Smooth muscle cell of the brain vasculature (primary cell): ENCODE measurements at regions not wholly inside any gene's neighbourhood (a gene's known extent, or its start where the extent isn't known, plus 50 kb on each side); places are given as distances from the start of the nearest gene placed in this dataset.

Experiments used
- DNase-seq: peaks from one replicate; pipeline ENCODE4 v3.0.0-alpha.2; 2012; ENCODE audit warnings: low read depth, low spot score

DNA sequence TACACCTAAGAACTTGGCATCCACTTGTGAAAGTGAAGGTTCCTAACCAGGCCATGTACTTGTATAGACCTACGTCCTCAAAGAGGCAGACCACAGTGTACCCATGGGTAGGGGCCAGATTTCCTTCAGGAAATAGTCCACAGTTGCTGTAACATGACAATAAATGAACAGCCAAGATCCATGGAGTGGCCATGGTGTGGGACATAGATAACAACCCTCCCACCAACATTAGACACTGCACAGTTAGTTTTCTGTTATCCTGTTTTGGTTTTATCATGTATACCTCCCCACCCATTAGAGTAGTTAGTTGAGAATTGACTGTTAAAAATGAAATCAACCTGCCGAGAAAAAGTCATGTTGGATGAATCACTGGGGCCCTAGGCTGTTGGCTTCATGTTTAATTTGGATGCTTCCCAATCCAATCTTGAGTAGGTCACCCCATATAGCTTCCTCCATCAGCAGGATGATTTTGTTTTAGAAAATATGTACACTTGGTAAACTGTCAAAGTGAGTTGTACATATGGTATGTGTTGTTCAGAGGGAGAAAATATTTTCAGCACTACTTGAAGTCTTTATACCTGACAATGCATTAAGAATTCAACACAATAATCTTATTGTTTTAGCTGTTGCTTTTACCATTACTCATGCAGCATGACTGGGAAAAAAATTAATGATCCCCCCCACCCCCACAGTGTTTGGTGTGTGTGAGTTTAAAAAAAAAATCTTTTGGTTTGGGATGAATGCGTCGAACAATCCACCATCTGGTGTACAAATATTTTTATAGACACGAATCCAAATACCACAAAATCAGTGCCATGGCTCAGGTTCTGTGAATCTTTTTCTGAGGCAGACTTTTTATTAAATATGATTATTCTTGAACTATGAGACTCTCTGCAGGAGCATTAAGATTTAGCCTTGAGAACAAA lies 88.3 kb upstream of the ARHGAP29 start:
- peak; percentile 89 for DNase-seq

DNA sequence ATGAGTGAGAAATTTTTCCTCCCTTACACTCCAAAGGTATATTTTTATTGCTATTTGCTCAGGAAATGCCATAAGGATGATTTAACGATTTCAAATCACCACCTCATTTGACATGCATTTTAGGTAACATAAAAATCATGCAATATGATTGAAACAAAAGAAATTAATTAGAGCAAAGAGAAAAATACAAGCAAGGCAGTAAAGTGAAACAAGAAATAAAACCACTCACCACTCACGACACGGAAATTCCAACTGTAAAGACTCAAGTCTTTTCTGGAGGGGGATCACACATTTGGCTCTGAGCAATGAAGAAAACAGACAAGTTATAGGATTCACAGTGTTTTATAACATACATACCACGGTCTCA lies 86.8 kb upstream of the ARHGAP29 start:
- DNase-seq: no peak

DNA sequence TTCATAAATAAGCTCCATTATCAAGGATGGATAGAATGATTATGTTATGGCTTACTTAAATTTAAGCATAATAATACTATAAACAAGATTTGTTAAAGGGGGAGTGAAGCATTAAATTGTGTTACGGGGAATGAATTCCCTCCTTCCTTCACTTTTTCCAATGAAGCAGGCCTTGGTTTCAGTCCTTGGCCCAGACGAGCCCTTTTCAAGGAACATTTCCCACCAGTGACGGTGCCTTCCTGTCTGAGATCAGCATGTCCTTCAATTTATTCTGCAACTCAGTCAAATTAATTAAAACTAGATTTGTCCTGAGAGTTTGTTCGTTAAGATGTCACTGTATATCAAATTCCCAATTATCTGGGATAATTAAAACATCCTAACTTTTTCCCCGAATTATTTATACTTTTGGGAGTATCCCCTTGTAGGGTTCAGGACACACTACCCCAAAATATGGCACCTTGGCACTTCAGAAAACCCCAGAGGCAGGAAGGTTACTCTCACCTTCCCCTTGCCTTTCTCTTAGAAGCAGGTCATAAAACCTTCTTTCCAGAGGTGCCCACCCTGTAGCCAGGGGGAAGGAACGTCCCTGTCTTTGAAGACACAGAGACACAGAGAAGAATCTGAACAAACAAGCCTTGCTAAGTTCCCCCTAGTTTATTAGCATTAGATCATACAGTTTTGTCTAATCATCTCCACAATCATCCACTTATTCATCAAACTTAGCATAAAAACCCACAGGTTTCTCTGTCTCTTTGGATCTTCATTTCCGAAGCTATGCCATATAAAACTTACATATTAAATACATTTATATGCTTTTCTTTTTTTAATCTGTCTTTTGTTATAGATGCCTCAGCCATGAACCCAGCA lies 86.2 kb upstream of the ARHGAP29 start:
- DNase-seq: no peak

DNA sequence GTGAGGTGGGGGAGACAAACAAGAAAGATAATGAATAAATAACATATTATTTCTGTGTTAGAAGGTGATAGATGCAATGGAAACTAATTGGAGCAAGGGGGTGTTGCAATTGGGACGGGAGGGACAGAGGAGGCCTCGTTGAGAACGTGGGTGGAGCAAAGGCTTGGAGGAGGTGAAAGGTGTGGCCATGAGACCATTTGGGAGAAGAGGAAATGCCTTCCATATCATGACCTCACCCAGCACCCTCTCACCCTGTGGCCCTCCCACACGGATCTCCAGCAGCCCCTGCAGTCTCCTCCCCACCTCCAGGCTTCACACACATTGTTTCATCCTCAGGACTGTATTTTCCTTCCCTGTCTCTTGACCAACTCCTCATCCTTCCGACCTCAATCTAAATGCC lies 85.3 kb upstream of the ARHGAP29 start:
- no peak for DNase-seq

DNA sequence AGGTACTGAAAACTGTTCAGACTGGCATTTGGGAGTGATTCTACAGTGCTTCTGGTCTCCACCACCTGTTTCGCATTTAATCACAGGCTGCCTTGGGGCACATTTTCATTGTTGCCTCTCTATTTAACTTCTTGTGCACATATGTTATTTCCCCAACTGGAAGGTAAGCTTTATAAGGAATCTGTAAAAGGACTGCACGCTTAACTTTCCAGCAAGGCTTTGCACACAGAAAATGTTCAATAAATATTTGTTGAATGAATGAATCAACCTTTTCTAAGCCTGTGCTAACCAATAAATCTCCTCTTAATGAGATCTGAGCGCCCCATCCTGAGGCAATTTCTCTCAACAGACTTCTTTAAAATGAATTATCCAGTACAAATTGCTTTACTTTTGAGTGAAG lies 84.3 kb upstream of the ARHGAP29 start:
- DNase-seq: no peak

DNA sequence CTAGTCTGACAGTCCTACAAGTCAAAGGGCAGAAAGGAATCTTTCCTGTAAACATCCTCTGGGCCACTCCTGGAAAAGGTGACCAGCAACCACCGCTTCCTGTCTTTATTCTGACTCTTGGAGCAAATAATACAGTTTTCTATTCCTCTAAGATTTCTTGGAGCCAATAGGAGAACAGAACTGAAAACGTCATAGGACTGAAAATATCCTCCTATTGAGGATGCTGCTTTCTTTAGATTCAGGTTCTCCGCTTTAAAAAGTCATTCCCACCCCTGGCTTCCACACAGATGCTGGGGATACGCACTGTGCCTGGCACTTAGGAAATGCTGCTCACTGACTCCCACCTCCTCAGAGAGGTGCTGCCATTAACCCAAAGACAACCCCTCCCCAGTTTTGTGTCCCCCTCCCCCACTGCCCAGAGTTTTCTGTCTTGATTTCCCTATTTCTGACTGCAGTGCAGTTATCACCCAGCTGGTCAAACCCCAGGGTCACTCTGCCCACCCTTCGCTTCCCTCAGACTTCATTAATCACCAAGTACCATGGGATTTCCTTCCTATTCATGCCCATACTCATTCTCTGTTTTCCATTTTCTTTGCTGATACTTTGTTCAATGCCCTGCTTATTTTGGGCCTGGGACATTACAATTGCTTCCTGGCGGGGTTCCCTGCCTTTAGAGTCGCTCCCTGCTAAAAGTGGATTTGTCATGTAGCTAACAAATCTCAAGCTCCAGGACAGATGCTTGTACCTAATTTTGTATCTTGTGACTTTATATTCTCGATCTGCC lies 82.1 kb upstream of the ARHGAP29 start:
- DNase-seq: no peak

DNA sequence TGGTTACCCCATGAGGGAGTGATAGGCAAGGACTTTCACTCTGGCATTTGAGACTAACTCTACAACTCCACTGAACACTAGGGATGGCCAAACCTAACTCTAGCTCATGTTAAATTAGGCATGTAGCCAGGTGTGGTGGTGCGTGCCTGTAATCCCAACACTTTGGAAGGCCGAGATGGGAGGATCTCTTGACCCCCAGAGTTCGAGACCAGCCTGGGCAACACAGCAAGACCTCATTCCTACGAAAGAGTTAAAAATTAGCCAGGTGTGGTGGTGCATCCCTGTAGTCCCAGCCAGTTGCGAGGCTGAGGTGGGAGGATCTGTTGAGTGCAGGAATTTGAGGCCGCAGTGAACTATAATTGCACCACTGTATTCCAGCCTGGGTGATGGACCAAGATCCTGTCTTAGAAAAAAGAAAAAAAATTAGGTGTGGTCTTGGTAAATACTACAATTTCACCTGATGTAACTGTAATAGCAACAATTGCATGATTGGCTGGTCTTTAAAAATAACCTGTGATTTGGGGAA lies 81.2 kb upstream of the ARHGAP29 start:
- DNase-seq: no peak

DNA sequence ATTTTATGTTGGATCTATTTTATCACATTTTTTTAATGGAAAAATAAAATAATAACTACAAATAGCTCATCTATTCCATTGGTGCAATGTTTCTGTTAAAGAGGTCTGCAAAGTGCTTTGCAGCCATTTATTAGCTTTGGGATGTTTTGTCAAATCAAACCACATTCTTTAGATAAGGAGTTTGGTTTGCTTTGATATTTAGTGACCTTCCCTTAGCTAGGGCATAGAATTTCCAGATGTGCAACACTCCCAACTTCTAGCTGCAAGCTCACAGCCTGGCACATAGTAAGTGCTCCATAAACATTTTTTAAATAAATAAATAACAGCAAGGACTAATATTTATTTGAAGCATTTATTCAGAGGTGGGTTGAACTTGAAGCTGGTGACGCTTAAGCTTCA lies 80.4 kb upstream of the ARHGAP29 start:
- DNase-seq: no peak

DNA sequence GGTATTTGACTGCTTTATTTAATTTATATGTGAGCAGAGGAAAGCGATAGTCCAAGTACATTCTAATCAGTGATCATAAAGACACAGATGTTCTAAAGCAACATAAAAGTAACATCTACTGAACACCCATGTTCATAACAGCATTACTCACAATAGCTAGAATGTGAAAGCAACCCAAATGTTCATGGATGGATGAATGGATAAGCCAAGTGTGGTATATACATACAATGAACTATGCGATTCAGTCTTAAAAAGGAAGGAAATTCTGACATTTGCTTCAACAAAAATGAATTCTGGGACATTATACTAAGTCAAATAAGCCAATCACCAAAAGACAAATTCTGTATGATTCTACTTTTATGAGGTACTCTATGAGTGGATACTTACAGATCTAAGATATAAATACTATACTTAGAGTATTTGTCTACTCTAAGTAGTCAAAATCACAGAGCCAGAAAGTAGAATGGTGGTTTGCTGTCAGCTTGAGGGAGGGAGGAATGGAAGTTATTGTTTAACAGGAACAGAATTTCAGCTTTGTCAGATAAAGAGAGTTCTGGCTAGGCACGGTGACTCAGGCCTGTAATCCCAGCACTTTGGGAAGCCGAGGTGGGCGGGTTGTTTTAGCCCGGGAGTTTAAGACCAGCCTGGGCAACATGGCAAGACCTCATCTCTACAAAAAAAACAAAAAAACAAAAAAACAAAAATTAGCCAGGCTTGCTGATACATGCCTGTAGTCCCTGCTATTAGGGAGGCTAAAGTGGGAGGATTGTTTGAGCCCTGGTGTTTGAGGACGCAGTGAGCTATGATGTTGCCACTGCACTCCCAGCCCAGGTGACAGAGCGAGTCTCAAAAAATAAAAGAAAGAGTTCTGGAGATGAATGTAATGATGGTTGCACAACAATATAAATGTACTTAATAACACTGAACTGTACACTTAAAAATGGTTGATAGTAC lies 79.7 kb upstream of the ARHGAP29 start:
- no peak for DNase-seq

DNA sequence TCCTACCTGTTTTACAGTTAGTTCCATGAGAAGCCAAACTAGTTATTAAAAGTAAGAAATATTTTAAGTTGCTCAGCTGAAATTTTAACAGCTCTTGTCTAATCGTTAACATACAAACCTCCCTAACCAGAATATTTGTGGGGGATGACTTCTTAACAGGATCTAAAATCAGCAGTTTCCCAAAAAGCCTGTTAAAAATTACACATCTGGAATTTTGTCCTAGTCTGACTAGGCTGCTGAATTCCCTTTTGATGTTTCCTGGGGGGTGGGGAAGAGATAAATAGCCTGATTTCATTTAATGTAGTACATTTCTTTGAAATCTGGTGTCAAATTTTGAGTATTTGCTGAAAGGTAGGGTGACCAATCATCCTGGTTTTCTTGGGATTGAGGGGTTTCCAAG lies 78.8 kb upstream of the ARHGAP29 start:
- DNase-seq: no peak

DNA sequence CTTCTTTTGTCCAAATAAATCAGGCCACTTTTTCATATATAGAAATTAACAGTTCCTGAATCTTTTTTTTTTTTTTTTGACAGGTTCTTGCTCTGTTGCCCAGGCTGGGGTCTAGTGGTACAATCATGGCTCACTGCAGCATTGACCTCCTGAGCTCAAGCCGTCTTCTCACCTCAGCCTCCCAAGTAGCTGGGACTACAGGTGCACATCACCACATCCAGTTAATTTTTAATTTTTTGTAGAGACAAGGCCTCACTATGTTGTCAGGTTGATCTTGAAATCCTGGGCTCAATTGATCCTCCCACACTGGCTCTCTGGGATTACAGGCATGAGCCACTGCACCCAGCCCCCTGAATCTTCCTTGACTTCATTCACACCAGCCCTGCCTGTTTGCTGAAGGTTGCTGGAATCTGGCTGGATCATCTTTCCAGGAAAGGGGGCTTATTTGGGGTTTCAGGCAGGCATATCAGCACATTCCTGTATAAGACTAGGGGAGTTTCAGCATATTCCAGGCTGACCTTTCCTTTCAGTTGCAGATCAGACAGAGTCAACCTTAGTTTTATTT lies 78.2 kb upstream of the ARHGAP29 start:
- DNase-seq: no peak

DNA sequence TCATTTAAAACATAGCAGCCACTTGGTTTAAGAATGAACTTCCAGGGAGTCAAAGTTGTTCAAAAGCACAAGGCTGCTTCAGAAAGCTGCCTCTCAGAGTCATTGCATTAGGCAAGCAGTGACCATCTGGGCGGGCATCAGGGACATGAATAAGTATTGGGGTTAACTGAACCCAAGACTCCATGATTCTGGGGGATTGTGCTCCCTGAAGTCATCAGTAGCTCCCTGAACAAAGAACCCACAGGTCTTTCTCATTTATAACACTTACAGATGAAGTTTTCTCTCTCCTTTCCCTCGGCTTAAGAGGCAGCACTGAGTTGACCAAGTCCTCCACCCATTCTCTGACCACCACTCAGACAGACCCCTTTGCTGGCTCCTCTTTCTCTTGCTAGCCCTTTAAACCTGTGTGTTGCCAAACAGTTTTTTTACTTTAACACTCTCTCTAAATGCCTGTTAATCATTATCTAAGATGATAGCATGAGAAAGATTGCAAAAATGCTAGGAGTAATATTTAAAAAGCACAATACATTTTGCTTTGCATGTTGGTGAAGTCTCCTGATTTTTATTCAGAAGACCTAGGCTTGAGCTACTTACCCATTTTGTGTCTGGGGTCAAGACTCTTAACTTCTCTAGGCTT lies 77.0 kb upstream of the ARHGAP29 start:
- DNase-seq: no peak

DNA sequence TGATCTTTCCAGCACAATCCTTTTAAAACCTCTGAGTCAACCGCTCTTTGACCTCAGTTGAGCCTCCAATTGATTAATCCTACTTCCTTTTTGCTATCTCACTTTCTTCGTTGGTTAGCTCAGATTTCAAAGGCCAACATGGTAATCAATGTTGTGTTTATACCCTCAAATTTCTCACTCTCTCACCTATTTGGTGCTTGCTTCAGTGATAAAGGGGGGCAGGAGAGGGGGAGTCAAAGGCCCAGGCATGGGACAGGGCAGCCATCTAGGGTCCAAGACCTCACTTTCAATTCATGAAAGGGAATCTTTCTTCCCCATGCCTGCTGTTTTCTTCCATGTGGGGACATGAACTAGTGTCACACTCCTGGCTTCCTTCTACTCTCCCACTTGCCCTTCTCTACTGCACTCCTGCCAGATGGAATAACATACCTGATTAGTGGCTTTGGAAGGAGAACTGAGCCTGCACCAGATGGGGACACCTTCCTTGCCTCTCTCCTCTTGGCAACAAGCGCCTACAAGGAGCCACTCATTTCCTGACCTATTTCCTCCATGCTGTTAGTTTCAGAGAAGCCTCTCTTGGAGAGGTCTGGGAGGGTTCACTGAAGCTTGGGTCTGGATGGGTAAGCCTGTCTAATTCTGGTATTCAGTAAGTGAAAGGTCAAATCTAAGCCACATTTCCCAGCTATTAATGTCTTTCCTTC lies 73.3 kb upstream of the ARHGAP29 start:
- DNase-seq: no peak

DNA sequence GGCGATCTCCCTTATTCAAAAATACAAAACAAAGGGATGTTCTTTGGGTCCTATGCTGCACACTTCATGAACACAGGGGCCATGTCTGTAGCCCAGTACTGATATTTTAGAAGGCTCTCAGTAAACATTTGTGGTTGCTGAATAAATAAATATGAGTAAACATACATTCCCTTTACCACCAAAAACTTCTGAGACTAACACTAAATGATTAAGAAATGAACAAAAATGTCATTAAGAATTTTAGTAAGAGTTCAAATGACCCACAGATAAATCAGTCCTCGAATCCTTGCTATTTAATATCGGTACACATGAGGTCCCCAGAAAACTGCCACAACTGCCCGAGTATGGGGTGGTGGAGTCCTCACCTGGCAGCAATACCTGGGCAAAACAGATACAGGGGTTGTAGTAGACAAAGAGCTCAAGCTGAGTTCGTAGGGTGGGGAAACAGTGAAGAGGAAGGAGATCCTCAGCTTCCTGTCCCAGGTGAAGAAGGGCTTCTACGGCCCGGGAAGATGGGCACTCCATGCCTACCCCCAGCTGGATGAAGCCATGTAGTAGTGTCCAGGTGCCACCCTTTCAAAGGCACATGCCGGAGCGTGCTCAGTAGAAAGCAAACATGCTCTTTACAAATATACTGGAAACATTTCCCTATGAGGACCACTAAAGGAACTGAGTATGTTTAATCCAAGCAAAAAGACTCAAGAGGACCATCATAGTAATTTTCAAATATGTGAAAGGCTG lies 72.6 kb upstream of the ARHGAP29 start:
- DNase-seq: no peak

DNA sequence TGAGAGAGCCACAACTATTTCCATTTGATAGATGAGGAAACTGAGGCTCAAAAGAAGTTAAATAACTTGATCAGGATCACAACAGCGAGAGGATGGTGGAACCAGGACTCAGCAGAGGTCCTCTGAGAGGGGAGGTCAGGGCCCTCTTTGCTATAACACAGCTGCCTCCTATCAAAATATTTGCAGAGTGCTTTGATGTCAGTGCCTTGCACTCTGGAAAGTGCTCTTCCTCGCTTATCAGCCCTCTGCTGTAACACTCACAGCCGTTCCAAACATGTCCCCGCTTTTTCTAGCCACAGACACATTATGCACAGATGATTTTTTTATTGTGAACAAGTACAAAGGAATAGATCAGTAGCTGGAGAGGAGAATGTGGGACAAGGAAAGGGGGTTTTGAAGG lies 71.8 kb upstream of the ARHGAP29 start:
- DNase-seq: no peak

DNA sequence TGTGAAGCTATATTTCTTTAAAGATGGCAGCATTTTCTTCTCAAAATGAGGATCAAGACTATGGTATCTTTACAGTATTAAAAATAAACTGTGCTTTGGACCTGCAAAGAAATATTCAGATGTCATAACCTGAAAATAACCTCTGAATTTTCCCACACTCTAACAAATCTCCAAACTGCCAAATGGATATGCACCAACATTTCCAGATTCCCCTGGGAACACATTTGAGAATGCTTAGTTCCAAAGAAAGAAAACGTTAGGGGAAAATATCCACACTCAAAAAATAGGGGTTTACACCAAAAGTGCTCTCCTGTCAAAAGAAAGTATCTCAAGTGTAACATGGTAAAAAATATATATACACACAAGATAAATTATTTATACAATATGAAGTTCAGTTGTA lies 69.1 kb upstream of the ARHGAP29 start:
- DNase-seq: no peak

DNA sequence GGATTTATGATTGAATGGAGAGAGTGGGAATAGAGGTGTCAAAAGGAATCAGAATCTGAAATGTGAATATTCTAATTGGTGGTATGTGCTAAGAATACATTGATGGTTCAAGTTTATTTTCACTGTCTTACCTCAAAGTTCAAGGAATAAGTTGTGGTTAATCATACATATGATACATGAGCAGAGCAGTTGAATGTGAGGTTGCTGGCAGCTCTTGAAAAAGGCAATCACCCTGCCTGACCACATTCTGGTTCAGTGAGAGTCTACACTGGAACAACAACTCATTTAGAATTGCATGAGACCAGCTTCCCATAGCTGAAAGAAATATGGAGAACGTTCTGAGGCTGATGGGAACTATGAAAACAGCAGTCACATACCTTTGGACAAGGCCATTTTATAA lies 68.3 kb upstream of the ARHGAP29 start:
- no peak for DNase-seq

DNA sequence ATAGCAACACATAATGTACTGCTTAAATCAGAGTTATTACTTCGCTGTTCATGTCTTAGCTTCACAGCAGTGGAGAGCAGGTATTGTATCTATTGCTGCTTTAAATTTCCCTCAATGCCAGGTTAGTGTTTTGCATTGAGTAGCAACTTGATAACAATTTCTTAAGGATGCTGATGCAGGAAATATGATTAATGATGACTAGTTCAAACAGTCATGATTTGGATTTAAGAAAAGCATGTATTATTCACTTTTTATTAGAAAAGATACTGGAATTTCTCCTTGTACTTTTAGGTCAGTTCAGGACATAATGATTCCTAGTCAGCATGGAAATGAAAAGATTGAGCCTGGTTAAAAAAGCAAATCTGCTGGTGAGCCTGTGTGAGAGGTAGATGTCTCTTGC lies 67.2 kb upstream of the ARHGAP29 start:
- no peak for DNase-seq

DNA sequence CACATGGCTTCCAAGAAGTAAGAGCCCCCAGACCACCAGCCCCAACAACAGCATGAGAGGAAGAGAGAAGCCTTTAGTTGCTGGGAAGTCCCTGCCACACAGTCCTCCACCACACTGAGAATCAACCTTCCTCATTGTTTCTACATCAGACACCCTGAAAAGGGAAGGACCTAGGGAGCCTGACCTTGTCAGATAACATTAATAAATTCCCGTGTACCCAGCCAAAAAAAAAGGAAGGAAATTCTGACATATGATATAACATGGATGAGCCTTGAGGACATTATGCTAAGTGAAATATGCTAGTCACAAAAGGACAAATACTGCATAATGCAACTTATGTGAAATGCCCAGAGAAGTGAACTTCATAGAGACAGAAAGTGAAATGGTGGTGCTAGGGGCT lies 65.6 kb upstream of the ARHGAP29 start:
- no peak for DNase-seq
